Stimulated activated CD4-positive, alpha-beta T cell treated with anti-CD3 and anti-CD28 coated beads, Interleukin-15, amount 100 ng/mL, for 24 hours (primary cell): ENCODE measurements at regions not wholly inside any gene's neighbourhood (a gene's known extent, or its start where the extent isn't known, plus 50 kb on each side); places are given as distances from the start of the nearest gene placed in this dataset.

Source experiments
- DNase-seq: peaks from one replicate; pipeline ENCODE4 v3.0.0-alpha.2; 2020

DNA sequence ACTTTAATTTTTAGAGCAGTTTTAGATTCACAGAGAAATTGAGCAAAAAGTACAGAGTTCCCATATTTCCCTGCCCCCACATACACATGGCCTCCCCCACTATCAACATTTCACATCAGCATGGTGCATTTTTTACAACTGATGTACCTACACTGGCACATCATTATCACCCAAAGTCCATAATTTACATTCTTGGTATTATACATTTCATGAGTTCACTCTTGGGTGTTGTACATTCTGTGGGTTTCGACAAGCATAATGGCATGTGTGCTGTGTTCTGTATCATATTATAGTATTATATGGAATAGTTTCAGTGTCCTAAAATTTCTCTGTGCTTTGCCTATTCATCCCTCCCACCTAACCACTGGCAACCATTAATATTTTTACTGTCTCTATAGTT is 419.8 kb upstream of the THBS1 start:
- no peak for DNase-seq

DNA sequence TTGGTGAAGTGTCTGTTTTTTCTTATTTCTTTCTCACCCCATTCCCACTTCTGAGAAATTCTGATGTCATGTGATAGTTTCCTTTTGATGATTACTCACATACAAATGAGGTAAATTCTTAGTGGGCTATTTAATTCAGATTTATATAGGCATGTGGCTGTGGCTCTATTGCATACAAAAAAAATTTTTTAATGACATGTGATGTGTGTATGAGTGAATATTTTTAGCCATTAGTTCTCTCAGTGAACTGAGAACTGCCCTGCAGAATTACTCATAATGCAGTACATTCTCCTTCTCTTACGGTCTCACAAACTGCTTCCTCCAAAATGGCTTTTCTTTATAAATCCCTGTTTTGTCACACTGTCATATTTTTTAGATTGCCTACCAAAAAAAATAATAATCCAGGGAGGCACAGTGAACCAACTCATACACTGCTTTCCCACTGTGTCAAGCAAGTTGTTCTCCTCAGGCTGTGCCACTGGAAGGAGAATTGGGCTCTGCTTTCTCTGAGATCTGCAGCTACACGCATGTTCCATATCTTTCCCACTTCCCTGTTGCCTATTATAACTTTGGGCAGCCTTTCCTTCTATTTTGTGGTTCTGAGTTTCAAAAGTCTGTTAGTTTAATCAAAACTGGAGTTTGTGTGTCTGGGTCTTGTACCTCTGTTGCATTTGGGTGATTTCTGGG is 415.7 kb upstream of the THBS1 start:
- no peak for DNase-seq

GRCh38 chr15:39167164-39168058 is 413.5 kb upstream of the THBS1 start:
- no peak for DNase-seq

DNA sequence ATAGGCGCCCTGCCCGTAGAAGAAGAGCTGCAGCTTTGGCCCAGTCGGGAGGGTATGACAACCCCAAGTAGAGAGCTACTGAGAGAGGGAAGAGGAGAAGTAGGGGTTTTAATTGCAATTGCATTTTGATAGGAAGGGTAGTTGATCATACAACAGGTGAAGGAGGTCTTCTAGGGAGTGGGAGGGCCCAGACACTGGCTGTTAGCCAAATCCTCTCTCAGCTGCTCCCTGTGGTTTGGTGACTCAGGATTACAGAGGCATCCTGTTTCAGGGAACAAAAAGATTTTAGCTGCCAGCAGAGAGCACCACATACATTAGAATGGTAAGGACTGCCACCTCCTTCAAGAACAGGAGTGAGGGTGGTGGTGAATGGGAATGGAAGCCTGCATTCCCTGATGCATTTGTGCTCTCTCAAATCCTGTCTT is 408.9 kb upstream of the THBS1 start:
- peak; percentile 55 for DNase-seq

GRCh38 chr15:39172380-39173281 is 408.2 kb upstream of the THBS1 start:
- no peak for DNase-seq

DNA sequence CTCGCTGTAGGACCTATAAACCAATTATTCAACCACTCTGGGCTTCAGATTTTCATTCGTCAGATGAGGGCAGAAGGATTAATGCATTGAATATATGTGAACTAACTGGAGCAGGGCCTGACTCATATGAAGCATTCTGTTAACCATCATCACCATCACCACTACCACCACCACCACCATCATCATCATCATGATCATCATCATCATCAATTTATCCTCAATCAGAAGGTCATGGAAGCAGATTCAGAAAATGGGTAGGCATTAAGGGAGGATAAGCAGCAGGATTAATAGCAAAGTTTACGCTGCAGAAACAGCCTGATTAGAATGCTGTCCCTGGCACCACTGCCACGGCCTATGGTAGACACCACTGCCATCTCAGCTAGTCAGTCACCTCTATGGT is 407.5 kb upstream of the THBS1 start:
- DNase-seq = no peak

DNA sequence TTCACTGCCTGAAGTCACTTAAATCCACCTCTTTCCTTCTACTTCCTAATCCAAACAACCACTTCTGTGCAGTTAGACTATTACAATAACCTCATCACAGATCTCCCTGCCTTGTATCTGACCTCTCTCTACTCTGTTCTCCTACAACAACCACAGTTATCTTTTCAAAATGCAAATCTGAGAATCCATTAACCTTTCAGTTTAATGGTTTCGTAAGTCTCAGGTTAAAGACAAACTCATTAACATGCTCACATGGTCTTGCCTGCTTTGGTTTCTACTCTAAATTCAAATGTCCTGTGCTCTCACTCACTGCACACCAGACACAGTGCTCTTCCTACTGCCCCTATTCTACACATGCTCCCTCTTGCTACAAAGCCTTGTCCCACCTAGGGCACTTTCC is 406.5 kb upstream of the THBS1 start:
- DNase-seq = no peak

GRCh38 chr15:39176030-39176429 is 404.8 kb upstream of the THBS1 start:
- no peak for DNase-seq

DNA sequence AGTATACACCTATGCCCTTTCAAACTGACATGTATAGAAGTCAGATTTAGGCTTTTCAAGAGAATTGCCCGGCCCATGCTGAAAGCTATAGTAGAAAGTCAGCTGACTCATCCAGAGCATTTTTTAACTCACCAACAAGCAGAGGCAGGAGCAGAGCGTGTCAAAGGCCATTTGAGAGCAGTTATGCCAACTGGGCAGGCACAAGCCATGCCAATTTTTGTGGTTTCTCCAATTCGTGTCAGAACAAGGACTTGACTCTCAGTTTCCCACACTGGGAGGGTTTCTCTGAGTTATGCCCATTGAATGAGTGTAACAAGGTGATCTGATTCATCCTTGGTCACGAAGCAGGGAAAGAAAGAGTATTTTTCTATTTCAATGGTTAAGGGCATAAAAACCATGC is 403.3 kb upstream of the THBS1 start:
- no peak for DNase-seq

DNA sequence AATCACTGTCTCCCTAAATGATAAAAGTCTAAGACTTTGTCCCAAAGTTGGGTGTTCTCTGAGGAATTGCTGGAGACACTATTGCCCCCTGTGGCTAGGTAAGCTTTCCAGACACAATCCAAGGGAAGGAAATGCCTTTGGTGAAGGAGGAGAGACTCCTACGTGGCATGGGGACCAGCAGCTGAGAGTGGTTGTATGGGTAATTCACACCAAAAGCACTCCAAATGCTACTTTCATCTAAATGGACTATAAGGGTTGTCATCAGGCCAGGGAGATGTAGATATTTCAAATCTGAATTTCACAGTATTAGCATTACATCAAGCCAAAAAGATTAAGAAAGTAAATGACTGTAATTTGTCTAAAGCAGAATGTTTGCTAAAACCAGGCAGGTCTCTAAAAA is 400.8 kb upstream of the THBS1 start:
- DNase-seq = no peak

DNA sequence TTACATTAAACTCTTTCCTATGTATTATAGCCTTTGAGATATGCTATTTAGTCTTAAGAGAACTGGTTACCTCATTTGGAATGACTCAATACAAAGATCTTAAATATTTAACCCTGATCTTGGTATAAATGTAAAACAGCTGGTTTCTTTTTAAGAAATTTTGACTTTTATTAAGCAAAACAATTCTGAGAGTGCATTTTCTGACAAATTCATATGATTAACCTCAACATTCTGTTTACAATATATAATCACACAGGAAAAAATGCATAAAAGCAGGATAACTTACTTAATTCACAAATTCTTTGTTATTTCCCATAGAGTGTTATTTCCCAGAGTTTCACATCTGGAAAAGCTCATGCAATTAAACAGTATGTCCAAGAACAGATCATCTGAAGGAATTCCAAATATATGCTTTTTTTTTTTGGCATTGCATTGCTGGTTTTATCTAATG is 400.4 kb upstream of the THBS1 start:
- no peak for DNase-seq

GRCh38 chr15:39181056-39181747 is 399.7 kb upstream of the THBS1 start:
- no peak for DNase-seq

DNA sequence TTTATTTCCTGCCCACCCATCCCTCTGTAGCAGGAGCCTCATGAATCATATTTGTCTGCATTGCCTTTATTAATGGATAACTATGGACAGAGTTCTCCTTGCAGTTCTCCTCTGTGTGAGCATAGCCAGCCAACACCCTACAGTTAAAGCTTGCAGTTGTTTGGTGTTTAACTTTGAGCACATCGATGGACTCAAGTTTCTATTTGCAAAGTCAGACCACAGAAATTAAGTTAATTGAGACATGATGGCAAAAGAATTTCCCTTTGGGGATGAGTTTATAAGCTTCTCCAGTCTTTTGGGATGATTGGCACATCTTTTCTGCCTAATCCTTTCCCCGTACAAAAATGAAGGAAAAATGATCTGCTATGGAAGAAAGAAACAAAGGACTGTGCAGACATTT is 398.9 kb upstream of the THBS1 start:
- no peak for DNase-seq

DNA sequence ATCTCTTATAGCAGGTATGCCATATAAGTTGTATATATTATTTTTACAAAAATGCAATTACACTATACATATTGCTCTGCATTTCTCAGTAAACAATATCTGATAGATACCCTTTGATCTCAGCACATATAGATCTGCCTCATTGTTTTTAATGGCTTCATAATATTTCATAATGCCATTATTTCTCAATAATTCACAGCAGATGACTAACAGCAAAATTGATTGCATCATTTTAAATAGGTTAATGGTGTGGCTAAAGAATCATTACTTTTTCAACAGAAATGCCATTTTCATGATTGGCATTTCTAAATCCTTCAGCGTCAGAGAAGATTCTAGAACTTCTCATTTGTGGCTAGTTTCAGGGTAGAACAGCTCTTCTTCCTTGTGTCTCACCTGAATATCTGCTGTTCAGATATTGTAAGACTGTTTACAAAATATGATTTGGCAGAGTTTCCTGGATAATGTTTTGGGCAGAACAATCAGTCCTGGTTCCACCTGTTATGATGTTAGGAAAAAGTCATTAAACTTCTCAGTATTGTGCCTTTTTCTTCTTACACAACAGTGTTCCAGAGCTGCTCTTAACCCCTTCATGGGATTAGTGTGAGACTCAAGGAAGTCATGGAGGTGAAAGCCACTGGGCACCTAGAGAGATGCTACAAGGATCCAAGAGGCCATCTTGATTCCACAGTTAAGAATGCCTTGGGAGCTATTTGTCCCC is 397.6 kb upstream of the THBS1 start:
- no peak for DNase-seq

- no peak for DNase-seq
These were observed 396.0 kb upstream of the THBS1 start for GRCh38 chr15:39184701-39185390.

DNA sequence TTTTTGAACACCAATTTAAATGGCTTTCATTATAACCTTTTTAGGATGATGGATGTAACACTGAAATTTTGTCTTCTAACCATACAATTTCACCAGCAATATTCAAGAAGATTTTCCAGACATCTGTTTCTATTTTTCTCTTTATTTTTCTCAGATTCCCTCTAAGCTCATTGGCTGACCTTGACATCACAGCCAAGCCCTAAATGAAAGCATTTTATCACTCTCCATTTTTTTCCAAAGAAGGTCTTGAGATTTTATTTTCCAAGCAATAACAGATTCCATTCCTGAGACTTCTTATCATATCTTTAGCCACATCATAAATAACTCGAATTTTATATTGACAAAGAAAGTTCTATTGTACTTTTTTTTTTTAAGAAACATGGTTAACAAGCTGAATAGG is 392.6 kb upstream of the THBS1 start:
- DNase-seq = no peak

DNA sequence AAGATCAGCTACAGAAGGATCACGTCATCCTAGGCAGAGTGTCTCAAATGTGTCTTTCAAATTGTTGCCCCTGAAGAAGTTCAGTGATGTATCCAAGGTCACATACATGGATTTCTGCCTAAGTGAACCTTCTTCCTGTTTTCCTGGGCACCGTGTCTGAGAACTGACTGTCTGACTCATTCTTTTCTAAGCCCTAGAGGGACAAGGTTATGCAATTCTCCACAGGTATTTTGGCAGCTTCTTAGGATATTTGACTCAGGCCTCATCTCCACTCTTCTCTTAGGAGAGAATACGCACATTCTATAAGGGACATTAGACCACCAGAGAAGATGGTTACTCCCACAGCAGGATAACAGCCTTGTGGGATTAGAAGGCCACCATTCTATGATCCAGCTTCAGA is 391.9 kb upstream of the THBS1 start:
- DNase-seq = no peak

DNA sequence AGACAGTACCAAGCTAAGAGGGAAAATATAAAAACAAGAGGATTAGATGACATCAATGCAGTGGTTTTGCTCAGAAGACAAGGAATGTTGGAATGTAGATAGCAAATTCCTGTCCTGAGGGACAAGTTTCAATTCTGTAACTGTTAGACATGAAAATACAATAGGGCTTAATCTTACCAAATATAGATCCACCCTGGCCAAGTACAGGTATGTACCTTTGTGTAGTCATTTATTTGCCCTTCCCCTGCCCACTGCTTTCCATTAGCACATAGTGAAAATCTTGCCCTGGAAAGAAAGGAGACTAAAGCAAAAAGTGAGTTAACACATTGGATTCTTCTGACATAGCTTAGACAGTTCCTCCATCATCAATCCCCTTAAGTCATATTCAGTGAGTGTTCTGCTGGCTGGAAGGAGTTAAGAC is 389.0 kb upstream of the THBS1 start:
- DNase-seq = no peak

DNA sequence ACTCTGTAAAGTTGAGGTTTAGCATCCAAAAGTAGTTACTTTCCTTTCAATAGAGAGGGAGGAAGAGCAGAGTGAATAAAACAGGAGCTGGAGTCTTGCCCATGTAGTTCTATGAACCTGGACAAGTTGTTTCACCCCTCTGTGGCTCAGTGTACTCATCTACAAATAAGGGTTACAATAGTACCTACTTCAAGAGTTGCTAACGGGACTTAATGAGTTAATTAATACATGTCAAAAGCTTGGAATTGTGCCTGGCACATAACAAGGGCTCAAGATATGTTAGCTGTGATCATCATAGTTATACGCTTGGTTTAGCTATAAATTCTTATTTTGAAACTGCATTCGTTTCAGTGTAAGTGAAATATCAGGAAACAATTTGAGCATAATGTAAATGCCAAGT is 388.5 kb upstream of the THBS1 start:
- DNase-seq = no peak

GRCh38 chr15:39192979-39193560 is 387.8 kb upstream of the THBS1 start:
- DNase-seq = no peak

DNA sequence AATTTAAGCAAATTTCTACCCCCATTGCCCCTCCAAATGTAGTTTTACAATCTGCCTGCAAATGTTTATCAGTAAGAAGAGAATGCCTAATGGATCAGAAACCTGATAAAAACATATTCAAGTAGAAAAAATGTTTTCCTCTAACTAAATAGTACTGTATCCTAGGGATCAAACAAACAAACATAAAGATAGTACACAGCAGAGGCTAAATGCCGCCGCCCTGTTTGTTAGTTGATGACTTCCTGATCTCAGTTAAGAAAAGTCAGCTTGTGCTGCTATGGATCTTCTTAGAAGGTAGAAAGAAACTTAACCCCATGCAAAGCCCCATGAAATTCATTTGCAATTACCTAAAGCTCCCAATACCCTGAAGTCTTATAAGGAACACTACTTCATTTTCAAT is 387.3 kb upstream of the THBS1 start:
- DNase-seq = no peak
